Cardiac muscle cell (in vitro differentiated cells and primary cell): ENCODE measurements at regions not wholly inside any gene's neighbourhood (a gene's known extent, or its start where the extent isn't known, plus 50 kb on each side); places are given as distances from the start of the nearest gene placed in this dataset.

Source experiments
- DNase-seq, 2 donors: peaks; one replicate each; pipeline versions ENCODE4 v3.0.0 to v3.0.0-alpha.2; 2010 to 2017; ENCODE audit warnings: low read depth in 1 of 2, low spot score in 1 of 2
- H3K27ac ChIP-seq: fragments of 200-600 bp; sonication (generic); 2 replicates; pipeline ENCODE4 v1.5.1; 2016
- H3K27me3 ChIP-seq: fragments of 200-600 bp; sonication (generic); 2 replicates; pipeline ENCODE4 v1.6.0; 2016; ENCODE audit warnings: control low read depth
- H3K36me3 ChIP-seq: fragments of 200-600 bp; sonication (generic); 2 replicates; pipeline ENCODE4 v1.5.1; 2016; ENCODE audit warnings: control low read depth
- H3K4me1 ChIP-seq: fragments of 200-600 bp; sonication (generic); 2 replicates; pipeline ENCODE4 v1.8.1; 2017; ENCODE audit warnings: low read depth, mild to moderate bottlenecking, mixed run types
- H3K4me3 ChIP-seq: fragments of 200-600 bp; sonication (generic); 2 replicates; pipeline ENCODE4 v1.5.1; 2016; ENCODE audit warnings: mild to moderate bottlenecking
- H3K9me3 ChIP-seq: fragments of 200-600 bp; sonication (generic); 2 replicates; pipeline ENCODE4 v1.5.1; 2017; ENCODE audit warnings: low read depth, mild to moderate bottlenecking, control low read depth
- CTCF ChIP-seq: IDR thresholded peaks from 2 replicates; pipeline ENCODE4 v1.5.1; 2012; ENCODE audit warnings: low read depth, mild to moderate bottlenecking, low read length

DNA sequence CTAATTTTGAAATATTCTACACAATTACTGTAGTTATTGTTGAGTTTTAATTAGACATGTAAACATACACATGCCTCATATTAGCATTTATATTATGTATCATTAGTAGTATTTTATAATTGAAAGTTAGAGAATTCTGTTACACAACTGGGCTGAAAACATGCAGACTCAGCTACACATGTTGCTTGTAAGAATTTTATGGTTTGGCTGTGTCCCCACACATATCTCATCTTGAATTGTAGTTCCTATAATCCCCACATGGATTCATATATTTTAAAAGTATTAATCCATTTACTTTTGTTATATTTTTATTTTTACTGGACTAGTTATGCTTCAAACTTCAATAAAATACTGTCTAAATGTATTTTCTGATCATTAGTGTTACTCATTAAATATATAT is 2075.3 kb upstream of the C9orf72 start:
- DNase-seq = no peak
- H3K27ac ChIP-seq = no peak overlapping the region
- no peak for TF ChIP-seq CTCF
- H3K27me3 ChIP-seq = no peaks in the 10 kb centered on the region
- no peak overlapping the region for H3K4me3 ChIP-seq
- no peaks in the 10 kb centered on the region for H3K4me1 ChIP-seq
- H3K9me3 ChIP-seq = no peaks in the 10 kb centered on the region
- H3K36me3 ChIP-seq = no peaks in the 10 kb centered on the region

DNA sequence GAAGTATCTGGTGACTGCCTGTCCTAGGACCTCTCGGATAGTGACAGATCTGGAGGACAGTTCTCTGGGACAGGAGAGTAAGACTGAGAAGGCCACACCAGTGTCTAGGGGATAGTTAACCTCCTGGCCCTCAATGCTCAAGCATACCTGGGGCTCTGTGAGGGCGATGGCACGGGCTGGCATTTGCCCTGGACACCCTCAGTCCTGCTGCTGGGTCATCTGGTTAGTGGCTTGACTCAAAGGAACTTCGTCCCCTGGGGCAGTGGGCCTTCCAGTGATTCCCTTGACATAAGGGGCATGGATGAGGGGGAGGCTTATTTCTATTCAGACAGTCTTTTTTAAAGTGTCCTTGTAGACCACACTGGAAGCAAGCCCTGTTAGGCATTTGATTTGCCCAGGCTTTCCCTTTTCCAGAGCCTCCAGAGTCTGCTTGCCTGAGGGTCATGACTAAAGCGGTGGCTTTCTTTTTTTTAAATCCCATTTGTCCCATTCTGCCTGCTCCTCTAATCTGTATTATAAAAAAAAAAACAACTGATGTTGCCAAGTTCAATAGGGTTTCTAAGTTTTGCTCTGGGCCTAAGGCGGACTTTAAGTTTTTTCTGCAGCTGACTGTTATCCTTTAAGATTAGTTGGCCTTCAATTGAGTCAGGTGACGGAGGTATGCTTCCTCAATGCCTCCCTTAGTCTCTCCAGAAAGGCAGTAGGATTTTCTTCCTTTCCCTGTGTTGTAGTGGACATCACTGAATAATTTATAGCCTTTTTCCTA is 2083.5 kb upstream of the C9orf72 start:
- H3K4me1 ChIP-seq = no peaks in the 10 kb centered on the region
- no peak overlapping the region for H3K4me3 ChIP-seq
- H3K27me3 ChIP-seq = no peaks in the 10 kb centered on the region
- DNase-seq = no peak
- H3K9me3 ChIP-seq = no peaks in the 10 kb centered on the region
- H3K36me3 ChIP-seq = no peaks in the 10 kb centered on the region
- no peak for TF ChIP-seq CTCF
- no peak overlapping the region for H3K27ac ChIP-seq

DNA sequence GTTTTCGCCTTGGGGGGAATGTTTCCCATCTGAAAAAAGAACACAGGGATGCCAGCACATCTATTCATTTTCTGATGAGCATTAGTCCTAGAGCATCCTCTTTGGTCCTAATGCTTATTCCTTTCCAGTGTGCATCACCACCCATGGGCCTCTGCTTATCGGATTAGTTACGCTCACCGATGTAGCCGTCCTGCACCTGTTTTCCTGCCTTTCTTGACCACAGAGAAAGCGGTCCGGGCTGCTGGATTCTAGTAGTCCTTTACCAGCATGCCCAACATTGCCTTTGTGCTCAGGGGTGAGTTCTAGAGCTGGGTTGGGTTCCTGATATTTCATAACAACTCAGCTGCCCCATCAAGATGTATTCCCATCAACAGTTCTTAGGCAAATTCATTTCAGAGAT is 2084.5 kb upstream of the C9orf72 start:
- Histone ChIP-seq H3K36me3 (no peaks in the 10 kb centered on the region), H3K27ac (no peak overlapping the region), H3K9me3 (no peaks in the 10 kb centered on the region), H3K27me3 (no peaks in the 10 kb centered on the region), H3K4me3 (no peak overlapping the region), H3K4me1 (no peaks in the 10 kb centered on the region)
- TF ChIP-seq CTCF = no peak
- DNase-seq = no peak

- Histone ChIP-seq H3K27me3 (no peaks in the 10 kb centered on the region), H3K27ac (no peak overlapping the region), H3K9me3 (no peaks in the 10 kb centered on the region), H3K4me3 (no peak overlapping the region), H3K4me1 (no peaks in the 10 kb centered on the region), H3K36me3 (no peaks in the 10 kb centered on the region)
- TF ChIP-seq CTCF = no peak
- DNase-seq = no peak
These were observed 2085.7 kb upstream of the C9orf72 start for GRCh38 chr9:29659014-29659413.

DNA sequence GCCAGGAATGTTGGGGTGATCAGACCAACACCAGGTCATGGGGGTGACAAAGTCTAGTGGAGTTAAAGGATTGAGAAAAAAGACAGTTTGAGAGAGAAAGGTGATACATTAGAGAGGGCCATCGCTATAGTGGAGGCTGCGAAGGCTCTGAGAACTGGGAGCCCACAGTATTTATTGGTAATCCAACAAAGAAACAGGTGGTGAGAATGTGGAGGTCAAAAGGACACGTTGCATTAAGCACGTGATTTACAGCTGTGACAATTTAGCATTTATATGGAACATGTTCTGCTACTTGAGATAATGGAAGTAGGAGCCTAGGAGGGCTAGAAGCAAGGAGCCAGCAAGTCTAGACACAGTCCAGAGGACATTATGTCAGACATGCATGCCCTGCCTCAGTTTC is 2086.5 kb upstream of the C9orf72 start:
- Histone ChIP-seq H3K27ac (no peak overlapping the region), H3K4me3 (no peak overlapping the region), H3K4me1 (no peaks in the 10 kb centered on the region), H3K9me3 (no peaks in the 10 kb centered on the region), H3K36me3 (no peaks in the 10 kb centered on the region), H3K27me3 (no peaks in the 10 kb centered on the region)
- no peak for DNase-seq
- TF ChIP-seq CTCF = no peak
